Activated B cell treated with CpG ODN at 0.5 μM for 24 hours (primary cell): ENCODE measurements at regions not wholly inside any gene's neighbourhood (a gene's known extent, or its start where the extent isn't known, plus 50 kb on each side); places are given as distances from the start of the nearest gene placed in this dataset.

Source experiments
- ATAC-seq: fragments of 200-7000 bp; cut with Tn5 transposase; one replicate; pipeline ENCODE4 v1.10.0; 2021; ENCODE audit warnings: low read depth, mild to moderate bottlenecking, moderate library complexity
- CTCF ChIA-PET: fragments of 350-600 bp; sonication (Branson Sonifier 250); formaldehyde crosslinking; loops from one replicate; lab custom pipeline; 2021; ENCODE audit warnings: antibody characterized with exemption; lab: Charles Lee
- POLR2A ChIA-PET: fragments of 350-600 bp; sonication (Branson Sonifier 250); formaldehyde crosslinking; loops from one replicate; lab custom pipeline; 2021; ENCODE audit warnings: antibody characterized with exemption; lab: Charles Lee
- DNase-seq: peaks from one replicate; pipeline ENCODE4 v3.0.0; 2022
- H3K27ac Mint-ChIP-seq: one replicate; pipeline ENCODE4 v1.8.0; 2020; ENCODE audit warnings: mixed read lengths
- H3K27me3 Mint-ChIP-seq: one replicate; pipeline ENCODE4 v1.8.0; 2021; ENCODE audit warnings: mixed read lengths
- H3K36me3 Mint-ChIP-seq: one replicate; pipeline ENCODE4 v1.8.0; 2021; ENCODE audit warnings: low read depth, mixed read lengths
- H3K4me1 Mint-ChIP-seq: one replicate; pipeline ENCODE4 v1.8.0; 2021; ENCODE audit warnings: mixed read lengths
- H3K4me3 Mint-ChIP-seq: one replicate; pipeline ENCODE4 v1.8.0; 2020; ENCODE audit warnings: mild to moderate bottlenecking, mixed read lengths
- H3K9me3 Mint-ChIP-seq: one replicate; pipeline ENCODE4 v1.8.0; 2020; ENCODE audit warnings: mixed read lengths
- CTCF ChIP-seq: fragments of 200-600 bp; IDR thresholded peaks from one replicate; pipeline ENCODE4 v1.8.0; 2022; ENCODE audit warnings: antibody characterized with exemption, mild to moderate bottlenecking
- intact Hi-C: fragments of 100-400 bp; cut with micrococcal nuclease; formaldehyde crosslinking; loops from one replicate; pipeline ENCODE4 v1.15.1; 2024

GRCh38 chr10:78160591-78160990 is 126.9 kb downstream of the RPS24 start:
- H3K4me3 Mint-ChIP-seq: no peak overlapping the region
- ChIA-PET CTCF (no interaction called here), POLR2A (no interaction called here)
- no peaks in the 10 kb centered on the region for H3K4me1 Mint-ChIP-seq
- peaks cover 3% of the 10 kb centered on the region for H3K9me3 Mint-ChIP-seq
- DNase-seq (no peak), ATAC-seq (no peak)
- intact Hi-C loops: no loop called here
- H3K27me3 Mint-ChIP-seq: peaks cover 24% of the 10 kb centered on the region
- no peak for TF ChIP-seq CTCF
- H3K36me3 Mint-ChIP-seq: no peaks in the 10 kb centered on the region
- no peak overlapping the region for H3K27ac Mint-ChIP-seq

- no peaks in the 10 kb centered on the region for H3K36me3 Mint-ChIP-seq
- H3K9me3 Mint-ChIP-seq: peaks cover 3% of the 10 kb centered on the region
- DNase-seq: no peak
- no peaks in the 10 kb centered on the region for H3K4me1 Mint-ChIP-seq
- TF ChIP-seq CTCF: no peak
- ChIA-PET POLR2A (no interaction called here), CTCF (no interaction called here)
- peaks cover 16% of the 10 kb centered on the region for H3K27me3 Mint-ChIP-seq
- H3K27ac Mint-ChIP-seq: no peak overlapping the region
- ATAC-seq: no peak
- intact Hi-C loops: no loop called here
- H3K4me3 Mint-ChIP-seq: no peak overlapping the region
Observed at GRCh38 chr10:78162853-78163252, 129.2 kb downstream of the RPS24 start.

DNA sequence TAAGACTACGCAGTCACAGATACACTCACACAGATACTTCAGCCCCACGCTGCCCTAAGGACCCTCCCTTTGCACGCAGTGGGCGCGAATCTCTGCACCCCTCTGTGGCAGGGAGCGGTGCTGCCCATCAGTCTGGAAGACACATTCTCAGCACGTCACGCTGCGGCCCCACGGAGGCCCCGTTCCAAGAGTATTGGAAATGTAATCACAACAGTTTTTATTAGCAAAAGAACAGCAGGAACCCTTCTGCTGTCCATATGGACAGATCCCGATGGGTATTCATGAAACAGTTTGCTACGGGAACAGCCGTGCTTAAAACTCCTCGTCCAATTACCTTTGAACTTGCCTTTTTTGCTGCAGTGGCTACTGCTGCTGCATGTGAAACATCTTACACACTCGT is 131.0 kb downstream of the RPS24 start:
- H3K27ac Mint-ChIP-seq: no peak overlapping the region
- no peak for TF ChIP-seq CTCF
- peaks cover 3% of the 10 kb centered on the region for H3K9me3 Mint-ChIP-seq
- H3K36me3 Mint-ChIP-seq: no peaks in the 10 kb centered on the region
- no peaks in the 10 kb centered on the region for H3K4me1 Mint-ChIP-seq
- intact Hi-C loops: no loop called here
- peaks cover 8% of the 10 kb centered on the region for H3K27me3 Mint-ChIP-seq
- H3K4me3 Mint-ChIP-seq: no peak overlapping the region
- ATAC-seq (no peak), DNase-seq (no peak)
- CTCF ChIA-PET: no interaction called here
- POLR2A ChIA-PET: no interaction called here

DNA sequence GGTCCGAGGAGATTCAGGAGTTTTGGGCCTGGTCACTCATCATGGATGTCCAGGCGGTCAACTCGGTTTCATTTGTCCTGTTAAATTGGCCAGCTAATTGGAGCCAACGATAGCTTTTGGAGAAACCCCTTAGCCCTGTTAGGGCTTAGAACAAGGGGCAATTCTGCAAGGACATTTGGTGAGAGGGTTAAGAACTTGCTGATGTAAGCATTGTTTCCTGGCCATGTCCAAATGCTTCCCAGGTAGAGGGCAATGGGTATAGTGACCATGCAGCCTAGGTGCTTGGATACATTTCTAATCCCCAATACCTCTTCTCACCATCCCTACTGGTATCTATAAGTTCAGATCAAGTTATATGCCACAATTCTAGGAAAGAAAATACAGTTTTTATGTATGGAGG is 131.5 kb downstream of the RPS24 start:
- intact Hi-C loops: no loop called here
- DNase-seq (no peak), ATAC-seq (no peak)
- TF ChIP-seq CTCF: no peak
- Mint-ChIP-seq H3K27me3 (peaks cover 7% of the 10 kb centered on the region), H3K27ac (no peak overlapping the region), H3K4me1 (no peaks in the 10 kb centered on the region), H3K4me3 (no peak overlapping the region), H3K9me3 (peaks cover 3% of the 10 kb centered on the region), H3K36me3 (no peaks in the 10 kb centered on the region)
- ChIA-PET CTCF (no interaction called here), POLR2A (no interaction called here)

GRCh38 chr10:78165617-78166016 is 132.0 kb downstream of the RPS24 start:
- Mint-ChIP-seq H3K9me3 (peaks cover 3% of the 10 kb centered on the region), H3K27me3 (peaks cover 7% of the 10 kb centered on the region), H3K36me3 (no peaks in the 10 kb centered on the region), H3K4me1 (no peaks in the 10 kb centered on the region), H3K27ac (no peak overlapping the region), H3K4me3 (no peak overlapping the region)
- intact Hi-C loops: no loop called here
- no peak for TF ChIP-seq CTCF
- ATAC-seq: no peak
- CTCF ChIA-PET: no interaction called here
- POLR2A ChIA-PET: no interaction called here
- DNase-seq: no peak
